Stimulated activated CD4-positive, alpha-beta T cell treated with anti-CD3 and anti-CD28 coated beads, Interleukin-1b, Interleukin-23, amount 100 ng/mL, for 48 hours (primary cell): ENCODE measurements at regions not wholly inside any gene's neighbourhood (a gene's known extent, or its start where the extent isn't known, plus 50 kb on each side); places are given as distances from the start of the nearest gene placed in this dataset.

Experiments
- DNase-seq: peaks from one replicate; pipeline ENCODE4 v3.0.0-alpha.2; 2020

DNA sequence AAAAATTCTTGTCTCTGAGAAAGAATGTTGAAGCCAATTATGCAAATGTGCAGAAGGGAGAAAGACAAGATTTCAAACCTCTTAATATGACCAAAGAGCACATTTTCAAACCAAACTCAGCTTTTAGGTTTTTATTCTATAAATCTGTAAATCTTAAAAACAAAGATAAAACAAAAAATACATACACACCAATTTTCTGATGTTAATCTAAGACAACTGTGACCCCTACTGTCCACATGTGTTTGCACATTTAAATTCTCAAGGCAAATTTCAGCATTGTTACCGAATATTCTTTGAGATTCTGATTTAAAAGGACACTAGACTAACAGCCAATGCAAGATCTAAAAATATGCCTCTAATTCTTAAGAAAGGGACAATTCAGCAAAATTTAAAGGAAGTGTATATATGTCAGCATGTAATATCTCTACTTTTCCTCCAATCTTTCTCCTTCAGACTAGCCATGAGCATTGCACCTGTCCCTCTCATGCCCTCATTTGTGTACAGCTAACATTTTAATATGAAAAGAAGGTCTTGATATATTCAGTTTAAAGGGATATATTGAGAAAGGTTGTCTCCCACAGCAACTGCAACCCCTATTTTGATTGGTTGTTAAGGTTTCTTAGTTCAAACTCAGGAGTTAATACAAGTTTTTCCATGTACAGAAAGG, 417.9 kb downstream of the IPMK start:
- no peak for DNase-seq

DNA sequence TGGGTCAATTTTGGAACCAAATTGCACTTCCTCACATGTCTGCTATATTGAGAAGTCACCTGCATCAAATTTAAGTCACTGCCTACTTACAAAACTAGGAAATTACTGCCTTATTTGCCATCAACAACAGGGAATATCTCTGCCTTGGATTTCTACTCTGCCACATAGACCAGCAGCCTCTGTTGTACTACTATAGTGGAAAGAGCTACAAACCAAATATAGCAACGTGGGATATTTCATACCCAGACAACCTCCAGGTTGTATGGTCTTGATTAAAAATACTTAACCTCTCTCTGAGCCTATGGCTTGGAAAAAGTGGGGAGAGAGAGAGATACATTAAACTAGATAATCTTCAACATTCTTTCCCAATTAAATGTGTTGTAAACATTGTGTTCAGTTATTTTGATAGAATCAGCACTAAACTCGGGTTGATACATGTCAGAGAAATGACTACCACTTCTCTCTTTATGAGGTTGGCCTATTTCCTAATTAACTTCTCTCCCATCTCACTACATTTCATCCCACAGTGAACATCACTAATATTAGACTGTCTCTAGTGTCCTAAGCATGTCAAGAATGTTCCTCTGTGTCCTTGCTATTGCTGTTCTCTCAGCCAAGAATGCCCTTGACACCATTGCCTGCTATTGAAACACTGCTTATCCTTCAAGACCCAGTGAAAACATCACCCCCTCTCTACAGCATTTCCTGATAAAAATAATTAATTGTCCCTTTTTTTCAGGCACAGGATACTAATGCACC, 421.2 kb downstream of the IPMK start:
- DNase-seq = no peak

GRCh38 chr10:57844387-57844998, 423.2 kb downstream of the IPMK start:
- DNase-seq = no peak

DNA sequence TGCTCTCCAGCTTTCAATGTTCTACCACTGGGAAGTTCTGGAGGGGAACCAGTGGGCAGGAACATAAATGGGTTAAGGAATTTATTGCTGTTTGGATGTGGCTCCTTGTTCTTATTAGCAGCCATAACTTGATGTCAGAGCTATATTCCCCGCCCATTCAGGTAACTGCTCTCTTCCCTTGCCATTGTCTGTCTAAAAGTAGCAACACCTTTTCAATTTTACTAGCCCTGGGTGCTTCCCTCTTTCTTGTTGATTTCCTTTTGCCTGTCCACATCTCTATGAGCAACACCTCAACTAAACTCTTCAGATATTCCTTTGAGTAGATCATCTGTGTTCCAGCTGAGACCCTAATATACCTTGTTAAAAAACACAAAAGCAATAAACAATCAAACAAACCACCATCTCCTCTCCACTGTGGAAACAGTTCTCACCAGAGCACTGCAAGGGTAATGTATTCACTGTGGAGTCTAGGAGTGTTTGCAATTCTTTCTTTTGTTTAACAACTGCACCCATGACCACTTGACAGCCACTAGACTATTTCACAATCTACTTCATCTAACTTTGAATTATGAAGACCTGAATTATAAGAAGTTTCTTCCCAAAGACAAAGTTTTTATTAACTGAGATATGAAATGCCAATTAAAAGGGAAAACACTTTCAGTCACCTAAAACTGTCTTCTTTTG, 436.7 kb downstream of the IPMK start:
- no peak for DNase-seq

- no peak for DNase-seq
These were observed 442.7 kb downstream of the IPMK start for GRCh38 chr10:57825015-57825414.

DNA sequence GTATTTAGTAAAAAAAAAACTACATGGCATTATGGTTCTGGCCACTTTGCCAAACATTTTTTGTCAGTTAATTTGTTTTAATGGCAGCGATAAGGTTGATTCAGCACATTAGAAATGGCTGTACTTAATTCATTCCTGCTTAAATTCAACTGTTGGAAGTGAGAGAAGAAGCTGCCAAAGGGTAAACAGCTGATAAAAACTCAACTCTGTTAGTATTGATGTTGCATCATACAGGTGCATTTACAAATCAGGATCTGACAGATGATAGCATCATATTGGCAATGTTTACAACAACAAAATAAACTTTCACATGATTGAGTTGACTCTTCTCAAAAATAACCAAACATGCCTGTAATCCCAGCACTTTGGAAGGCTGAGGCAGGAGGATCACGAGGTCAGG, 444.3 kb downstream of the IPMK start:
- DNase-seq = no peak

GRCh38 chr10:57822965-57823364, 444.7 kb downstream of the IPMK start:
- DNase-seq = no peak

- no peak for DNase-seq
These were observed 449.2 kb downstream of the IPMK start for GRCh38 chr10:57818522-57818921.

GRCh38 chr10:57817741-57818140, 450.0 kb downstream of the IPMK start:
- no peak for DNase-seq

DNA sequence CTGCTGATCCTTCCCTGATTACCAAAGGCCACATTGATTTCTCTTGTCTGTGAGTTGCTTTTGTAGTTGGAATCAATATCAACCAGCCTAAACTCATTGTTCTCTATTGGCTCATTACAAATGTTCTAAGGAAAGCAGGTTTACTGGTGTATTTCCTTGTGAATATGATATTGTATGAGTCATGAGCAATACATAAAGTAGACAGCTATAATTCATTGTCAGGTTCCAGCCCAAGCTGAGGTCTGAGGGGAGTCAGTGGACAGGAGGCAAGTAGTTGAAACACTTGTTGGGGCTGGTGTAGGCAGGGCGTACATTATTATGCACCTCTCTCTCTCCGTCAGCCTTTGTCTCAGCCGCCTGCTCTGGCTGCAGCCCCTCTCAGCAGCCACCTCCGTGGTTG, 451.7 kb downstream of the IPMK start:
- no peak for DNase-seq

DNA sequence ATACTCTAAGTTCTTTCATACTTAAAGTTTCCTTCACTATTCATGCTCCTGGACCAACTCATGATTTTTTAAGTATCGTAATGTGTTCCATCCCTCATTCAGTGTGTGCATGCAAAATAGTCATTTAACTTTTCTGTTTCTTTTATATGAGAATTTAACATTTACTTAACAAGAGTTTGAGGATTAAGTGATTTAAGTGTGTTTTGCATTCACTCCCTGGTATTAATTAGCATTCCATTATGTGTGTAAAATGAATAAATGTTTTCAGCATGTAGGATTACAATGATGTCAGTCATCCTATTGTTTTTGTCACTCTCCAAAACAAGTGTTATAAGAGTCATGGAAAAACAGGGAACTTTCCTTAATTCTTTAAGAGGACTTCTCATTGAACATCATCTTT, 457.7 kb downstream of the IPMK start:
- DNase-seq = no peak

GRCh38 chr10:57807906-57808305, 459.8 kb downstream of the IPMK start:
- no peak for DNase-seq

- no peak for DNase-seq
These were observed 461.0 kb downstream of the IPMK start for GRCh38 chr10:57806675-57807074.

- no peak for DNase-seq
These were observed 468.1 kb downstream of the IPMK start for GRCh38 chr10:57799625-57800024.

GRCh38 chr10:57798830-57799229, 468.9 kb downstream of the IPMK start:
- no peak for DNase-seq

GRCh38 chr10:57791546-57791945, 476.1 kb downstream of the IPMK start:
- DNase-seq = no peak

DNA sequence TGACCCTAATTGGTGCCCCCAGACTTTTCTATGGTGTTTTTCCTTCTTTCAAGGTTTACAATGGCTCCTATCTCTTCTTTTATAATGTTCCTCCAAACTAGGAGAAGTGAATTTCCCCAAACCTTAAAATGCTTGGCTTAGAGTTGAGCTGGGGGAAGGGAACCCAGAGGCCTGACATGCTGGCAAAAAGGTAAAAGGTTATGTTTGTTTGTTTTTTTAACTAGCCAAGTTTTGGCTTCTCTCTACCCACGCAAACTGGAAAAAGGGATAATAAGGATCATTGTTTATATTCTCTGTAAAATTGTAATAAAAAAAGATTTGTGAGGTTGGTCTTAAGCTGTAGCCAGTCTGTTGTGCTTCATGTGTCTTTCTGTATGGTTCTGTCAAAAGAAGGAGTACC, 477.0 kb downstream of the IPMK start:
- no peak for DNase-seq

- DNase-seq = no peak
These were observed 479.6 kb downstream of the IPMK start for GRCh38 chr10:57788117-57788516.

GRCh38 chr10:57786850-57787750, 480.6 kb downstream of the IPMK start:
- DNase-seq = no peak

GRCh38 chr10:57786331-57786730, 481.4 kb downstream of the IPMK start:
- no peak for DNase-seq

DNA sequence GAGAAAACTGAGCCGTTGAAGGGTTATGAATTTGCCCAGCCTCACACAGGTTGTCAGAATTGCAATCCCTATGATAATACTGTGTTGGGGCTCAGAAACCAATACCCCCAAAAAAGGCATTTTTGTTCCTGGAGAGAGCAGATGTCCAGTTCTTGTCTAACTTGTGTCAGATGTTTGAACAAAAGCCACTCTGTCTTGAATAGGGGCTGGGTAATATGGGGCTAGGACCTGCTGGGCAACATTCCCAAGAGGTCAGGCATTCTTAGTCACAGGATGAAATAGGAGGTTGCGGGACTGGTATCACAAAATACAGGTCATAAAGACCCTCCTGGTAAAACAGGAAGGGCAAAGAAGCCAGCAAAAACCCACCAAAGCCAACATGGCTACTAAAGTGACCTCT, 482.1 kb downstream of the IPMK start:
- no peak for DNase-seq

- no peak for DNase-seq
These were observed 482.6 kb downstream of the IPMK start for GRCh38 chr10:57785068-57785467.
